ENCODE measurements at regions not wholly inside any gene's neighbourhood (a gene's known extent, or its start where the extent isn't known, plus 50 kb on each side); places are given as distances from the start of the nearest gene placed in this dataset.

- DNase-seq = no peak
Measured at GRCh38 chr11:127182586-127183203, 182.1 kb upstream of the KIRREL3 start.

DNA sequence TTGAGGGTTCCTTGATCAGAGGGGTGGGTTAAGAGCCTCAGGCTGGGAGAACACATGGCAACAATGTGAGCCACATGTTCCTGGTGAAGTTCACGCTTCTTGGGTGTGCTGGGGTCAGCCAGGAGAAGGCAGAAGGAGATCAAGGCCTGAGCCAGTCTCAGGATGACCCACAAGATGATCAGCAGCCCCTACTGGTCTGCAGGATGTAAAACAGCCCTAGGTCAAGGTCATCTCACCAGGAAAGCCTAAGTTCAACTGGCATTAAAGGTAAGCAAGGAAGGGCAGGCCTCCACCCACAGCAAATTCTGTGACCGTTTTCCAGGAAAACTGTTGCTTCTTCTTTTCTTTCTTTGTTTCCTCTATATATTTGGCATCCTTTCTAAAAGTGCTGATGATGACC lies 156.7 kb upstream of the KIRREL3 start:
- no peak for DNase-seq

- no peak for DNase-seq
Measured at GRCh38 chr11:127149410-127149809, 148.8 kb upstream of the KIRREL3 start.

DNA sequence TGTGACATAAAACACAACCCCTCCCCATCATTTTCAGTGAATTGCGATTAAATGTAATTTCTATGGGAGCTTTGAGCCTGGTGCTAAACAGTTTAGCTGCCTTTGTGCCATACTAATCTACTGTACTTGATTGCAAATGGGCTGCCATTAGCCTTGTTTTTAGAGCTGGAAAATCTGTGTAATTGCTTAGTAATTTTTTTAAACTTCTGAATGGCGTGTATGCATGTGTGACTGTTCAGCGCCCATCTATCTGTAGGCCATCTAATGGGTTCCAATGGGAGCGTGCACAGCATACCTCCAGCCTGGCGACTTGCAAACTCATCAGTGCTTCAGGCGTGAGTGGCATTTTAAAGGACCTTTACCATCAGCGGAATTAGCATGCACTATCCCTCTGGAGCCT lies 142.7 kb upstream of the KIRREL3 start:
- DNase-seq = no peak

- DNase-seq = no peak
Measured at GRCh38 chr11:127138613-127139012, 138.0 kb upstream of the KIRREL3 start.

GRCh38 chr11:127137771-127138280 lies 137.3 kb upstream of the KIRREL3 start:
- DNase-seq = no peak

GRCh38 chr11:127136438-127136837 lies 135.9 kb upstream of the KIRREL3 start:
- DNase-seq = no peak

GRCh38 chr11:127135256-127135655 lies 134.7 kb upstream of the KIRREL3 start:
- no peak for DNase-seq

GRCh38 chr11:127133061-127133460 lies 132.5 kb upstream of the KIRREL3 start:
- DNase-seq = no peak

- no peak for DNase-seq
Measured at GRCh38 chr11:127130321-127130720, 129.8 kb upstream of the KIRREL3 start.

- DNase-seq = no peak
Measured at GRCh38 chr11:127126986-127127385, 126.4 kb upstream of the KIRREL3 start.

DNA sequence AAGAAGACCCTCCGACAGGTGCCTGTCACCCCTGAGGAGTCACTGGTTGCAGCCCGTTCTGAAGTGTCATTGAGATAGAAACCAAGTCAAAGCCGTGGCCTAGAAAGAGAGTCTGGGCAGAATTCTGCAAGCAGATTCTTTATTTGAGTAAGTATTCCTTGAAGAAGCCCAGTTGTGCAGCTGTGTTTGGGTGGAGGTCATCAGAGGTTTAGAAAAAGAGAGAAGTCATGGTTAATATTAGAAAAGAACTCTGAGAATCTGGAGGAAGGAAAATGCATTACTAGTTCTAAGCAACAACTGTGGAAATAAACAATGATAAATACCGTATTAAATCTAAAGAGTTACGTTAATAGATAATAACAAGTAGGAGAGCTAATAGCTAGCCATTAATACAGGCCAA lies 118.8 kb upstream of the KIRREL3 start:
- DNase-seq = no peak

DNA sequence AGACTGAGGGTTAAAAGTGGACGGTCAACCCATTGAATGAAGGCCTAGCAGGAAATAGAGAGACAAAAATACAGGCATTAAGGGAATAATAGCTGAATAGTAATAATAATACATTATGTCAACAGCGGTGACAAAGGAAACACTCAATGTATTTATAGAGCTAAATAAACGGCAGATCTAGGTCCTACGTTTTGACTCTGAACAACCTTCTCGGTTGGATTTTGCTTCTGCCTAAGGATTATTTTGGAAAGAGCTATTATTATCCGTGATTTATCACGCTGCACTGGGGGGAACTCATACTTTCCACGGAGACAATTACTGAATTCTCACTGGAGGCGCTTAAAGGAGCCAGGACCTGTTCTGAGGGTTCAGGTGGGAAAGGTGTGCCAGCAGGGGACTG lies 118.2 kb upstream of the KIRREL3 start:
- DNase-seq = no peak

DNA sequence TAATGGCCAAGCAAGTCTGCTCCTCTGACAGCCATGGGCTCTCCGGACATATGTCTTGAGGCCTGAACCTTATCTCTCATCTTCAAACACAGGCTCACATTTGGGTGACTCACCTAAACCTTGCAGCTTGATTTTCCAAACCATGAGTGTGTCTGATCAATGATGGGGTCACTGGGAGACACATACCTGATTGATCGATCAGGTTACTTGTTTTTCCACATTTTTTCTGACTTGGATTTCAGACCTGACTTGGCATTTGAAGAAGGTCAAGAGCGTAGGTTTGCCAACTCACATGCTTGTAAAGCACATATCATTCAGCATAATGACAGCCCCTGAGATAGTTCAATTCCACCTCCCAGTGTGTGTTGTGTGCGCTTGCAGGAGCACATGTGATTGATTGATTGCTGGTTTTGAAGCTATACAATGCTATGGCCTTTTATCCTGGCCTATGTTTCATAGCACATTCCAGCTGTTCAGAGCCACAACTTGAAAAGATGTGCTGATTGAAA lies 116.7 kb upstream of the KIRREL3 start:
- DNase-seq = no peak

GRCh38 chr11:127115844-127116243 lies 115.3 kb upstream of the KIRREL3 start:
- DNase-seq = no peak

GRCh38 chr11:127114035-127114434 lies 113.5 kb upstream of the KIRREL3 start:
- DNase-seq = no peak

- peak; percentile 10 for DNase-seq
Measured at GRCh38 chr11:127110542-127110941, 110.0 kb upstream of the KIRREL3 start.

- DNase-seq = no peak
Measured at GRCh38 chr11:127109796-127110480, 109.4 kb upstream of the KIRREL3 start.

GRCh38 chr11:127108838-127109237 lies 108.3 kb upstream of the KIRREL3 start:
- DNase-seq = no peak

- DNase-seq = no peak
Measured at GRCh38 chr11:127106938-127107337, 106.4 kb upstream of the KIRREL3 start.

DNA sequence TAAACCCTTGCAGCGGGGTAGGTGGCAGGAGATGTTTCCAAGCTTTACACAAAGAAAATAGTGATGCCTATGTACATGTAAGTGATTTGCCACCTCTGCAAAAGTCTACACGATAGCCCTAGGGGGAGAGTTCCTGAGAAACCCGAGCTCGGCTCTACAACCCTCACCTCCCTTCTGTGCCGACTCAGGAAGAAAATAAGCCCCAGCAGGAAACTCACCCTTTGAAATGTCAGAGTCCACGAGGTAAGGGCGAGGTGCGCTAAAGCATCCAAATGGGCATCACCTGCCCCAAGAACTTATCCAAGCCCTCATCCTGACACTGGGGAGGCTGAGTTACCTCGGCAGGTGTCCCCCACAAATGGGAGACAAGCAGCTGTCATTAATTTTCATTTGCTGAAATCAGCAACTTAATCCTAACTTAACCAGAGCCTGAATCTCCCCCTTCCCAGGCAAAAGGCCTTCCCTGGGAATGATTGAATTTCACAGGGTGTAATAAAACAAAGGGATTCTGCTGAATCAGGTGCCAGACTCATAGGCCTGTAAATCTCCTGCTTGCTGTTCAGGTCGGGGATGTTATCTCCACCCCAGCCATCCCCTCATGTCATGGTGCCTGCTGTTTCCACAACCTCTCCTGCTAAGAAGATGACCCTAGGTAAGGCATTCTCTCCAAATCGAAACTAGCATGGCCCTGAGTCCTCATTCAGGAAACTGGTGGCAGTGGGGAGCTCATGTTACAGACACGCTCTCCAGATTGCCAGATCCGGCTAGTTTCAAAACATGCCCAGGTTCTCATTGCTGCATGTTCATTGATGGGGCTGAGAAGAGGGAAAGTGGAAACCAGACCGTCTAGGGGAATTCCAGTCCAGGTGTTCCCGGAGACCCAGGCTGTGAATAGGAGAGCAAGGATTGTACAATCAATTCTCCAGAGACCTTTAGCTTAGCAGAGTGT lies 105.3 kb upstream of the KIRREL3 start:
- DNase-seq = no peak

GRCh38 chr11:127103586-127104388 lies 103.2 kb upstream of the KIRREL3 start:
- no peak for DNase-seq

All from KG1 (cell line).